ENCODE measurements at regions not wholly inside any gene's neighbourhood (a gene's known extent, or its start where the extent isn't known, plus 50 kb on each side); places are given as distances from the start of the nearest gene placed in this dataset.
"Not testable (repeated sequence)": the region's sequence is repeated elsewhere in the genome, so short reads cannot be mapped to it uniquely, and the experiment has no call there.

- not testable (repeated sequence) for TF ChIP-seq CTCF (conservative IDR thresholded peaks at IDR 0.05); ZFX (IDR thresholded peaks at IDR 0.05)
Measured at GRCh38 chr4:3589379-3589778, 57.2 kb upstream of the LRPAP1 start.

All from C4-2B (cell line).